ENCODE measurements at regions not wholly inside any gene's neighbourhood (a gene's known extent, or its start where the extent isn't known, plus 50 kb on each side); places are given as distances from the start of the nearest gene placed in this dataset.

GRCh38 chr2:220782609-220783113, 789.4 kb downstream of the EPHA4 start:
- no peak overlapping the region for H3K27ac ChIP-seq
- H3K4me3 ChIP-seq: no peak overlapping the region
- H3K4me1 ChIP-seq: no peaks in the 10 kb centered on the region
- H3K27me3 ChIP-seq: no peaks in the 10 kb centered on the region
- H3K9me3 ChIP-seq: peaks cover 0 to 13% (median 0%) of the 10 kb centered on the region in 4 donors
- TF ChIP-seq EP300 (IDR thresholded peaks at IDR 0.05) (no peak), POLR2AphosphoS5 (IDR thresholded peaks at IDR 0.05) (no peak), CTCF (IDR thresholded peaks at IDR 0.05) (no peak), POLR2A (IDR thresholded peaks at IDR 0.05) (no peak)
- H3K36me3 ChIP-seq: no peaks in the 10 kb centered on the region
- WGBS, 5 donors: 69 to 86% (median 80%) methylated on average over 5 of the region's 5 CpGs
- intact Hi-C loops (cut with DNase I; ENCODE audit: low total_unique reads): no loop called here
- no peak for DNase-seq

- no peak overlapping the region for H3K27ac ChIP-seq
- no peak for DNase-seq
- no peaks in the 10 kb centered on the region for H3K4me1 ChIP-seq
- H3K27me3 ChIP-seq: no peaks in the 10 kb centered on the region
- no peaks in the 10 kb centered on the region for H3K36me3 ChIP-seq
- H3K9me3 ChIP-seq: peaks cover 0 to 8% (median 0%) of the 10 kb centered on the region in 4 donors
- intact Hi-C loops (cut with DNase I; ENCODE audit: low total_unique reads): no loop called here
- H3K4me3 ChIP-seq: no peak overlapping the region
- TF ChIP-seq POLR2A (IDR thresholded peaks at IDR 0.05) (no peak), EP300 (IDR thresholded peaks at IDR 0.05) (no peak), POLR2AphosphoS5 (IDR thresholded peaks at IDR 0.05) (no peak), CTCF (IDR thresholded peaks at IDR 0.05) (no peak)
- 58 to 87% (median 64%) methylated on average over 1 of the region's 1 CpG for WGBS, 5 donors
Observed at GRCh38 chr2:220783671-220784070, 788.4 kb downstream of the EPHA4 start.

GRCh38 chr2:220785178-220785577, 786.9 kb downstream of the EPHA4 start:
- Histone ChIP-seq H3K9me3 (no peaks in the 10 kb centered on the region), H3K36me3 (no peaks in the 10 kb centered on the region), H3K27me3 (no peaks in the 10 kb centered on the region), H3K27ac (no peak overlapping the region), H3K4me3 (no peak overlapping the region), H3K4me1 (no peaks in the 10 kb centered on the region)
- no peak for DNase-seq
- intact Hi-C loops (cut with DNase I; ENCODE audit: low total_unique reads): no loop called here
- TF ChIP-seq CTCF (IDR thresholded peaks at IDR 0.05) (no peak), POLR2AphosphoS5 (IDR thresholded peaks at IDR 0.05) (no peak), EP300 (IDR thresholded peaks at IDR 0.05) (no peak), POLR2A (IDR thresholded peaks at IDR 0.05) (no peak)
- WGBS, 5 donors: 81 to 95% (median 90%) methylated on average over 4 of the region's 4 CpGs

- no peak for TF ChIP-seq CTCF (IDR thresholded peaks at IDR 0.05)
- TF ChIP-seq EP300 (IDR thresholded peaks at IDR 0.05): no peak
- TF ChIP-seq POLR2AphosphoS5 (IDR thresholded peaks at IDR 0.05): no peak
- no peak for TF ChIP-seq POLR2A (IDR thresholded peaks at IDR 0.05)
- intact Hi-C loops (cut with DNase I; ENCODE audit: low total_unique reads): no loop called here
- 78 to 84% (median 81%) methylated on average over 5 of the region's 5 CpGs for WGBS, 5 donors
- no peak overlapping the region for H3K4me3 ChIP-seq
- H3K36me3 ChIP-seq: no peaks in the 10 kb centered on the region
- DNase-seq: no peak
- H3K27ac ChIP-seq: no peak overlapping the region
- H3K4me1 ChIP-seq: no peaks in the 10 kb centered on the region
- no peaks in the 10 kb centered on the region for H3K9me3 ChIP-seq
- H3K27me3 ChIP-seq: no peaks in the 10 kb centered on the region
Observed at GRCh38 chr2:220786216-220786615, 785.9 kb downstream of the EPHA4 start.
